Amniotic stem cell (primary cell): ENCODE measurements at regions not wholly inside any gene's neighbourhood (a gene's known extent, or its start where the extent isn't known, plus 50 kb on each side); places are given as distances from the start of the nearest gene placed in this dataset.
A peak's percentile ranks its signal among the peaks of the same experiment; 100 is the strongest.

Experiments
- DNase-seq: peaks from one replicate; lab custom pipeline; 2025; lab: John Stamatoyannopoulos, UW

GRCh38 chr11:92867913-92868619 lies 101.4 kb upstream of the MTNR1B start:
- no peak for DNase-seq

GRCh38 chr11:92869716-92870115 lies 99.7 kb upstream of the MTNR1B start:
- DNase-seq: no peak

GRCh38 chr11:92870196-92870832 lies 99.1 kb upstream of the MTNR1B start:
- no peak for DNase-seq

GRCh38 chr11:92873551-92873950 lies 95.9 kb upstream of the MTNR1B start:
- no peak for DNase-seq

- no peak for DNase-seq
Measured at GRCh38 chr11:92875473-92875872, 94.0 kb upstream of the MTNR1B start.

GRCh38 chr11:92879086-92879485 lies 90.4 kb upstream of the MTNR1B start:
- no peak for DNase-seq

- DNase-seq: no peak
Measured at GRCh38 chr11:92880381-92880780, 89.1 kb upstream of the MTNR1B start.

- no peak for DNase-seq
Measured at GRCh38 chr11:92881940-92882450, 87.5 kb upstream of the MTNR1B start.

- DNase-seq: no peak
Measured at GRCh38 chr11:92882828-92883611, 86.4 kb upstream of the MTNR1B start.

GRCh38 chr11:92885600-92885999 lies 83.9 kb upstream of the MTNR1B start:
- no peak for DNase-seq

- peak; percentile 6 for DNase-seq
Measured at GRCh38 chr11:92886243-92886905, 83.1 kb upstream of the MTNR1B start.

GRCh38 chr11:92888696-92889095 lies 80.8 kb upstream of the MTNR1B start:
- DNase-seq: no peak

GRCh38 chr11:92890846-92891245 lies 78.6 kb upstream of the MTNR1B start:
- no peak for DNase-seq

- DNase-seq: no peak
Measured at GRCh38 chr11:92892802-92893684, 76.4 kb upstream of the MTNR1B start.

GRCh38 chr11:92894197-92894596 lies 75.3 kb upstream of the MTNR1B start:
- DNase-seq: no peak

GRCh38 chr11:92897487-92897886 lies 72.0 kb upstream of the MTNR1B start:
- no peak for DNase-seq

- DNase-seq: no peak
Measured at GRCh38 chr11:92902417-92902816, 67.0 kb upstream of the MTNR1B start.

GRCh38 chr11:92907671-92908070 lies 61.8 kb upstream of the MTNR1B start:
- DNase-seq: no peak

- no peak for DNase-seq
Measured at GRCh38 chr11:92909214-92909613, 60.2 kb upstream of the MTNR1B start.

GRCh38 chr11:92911478-92911877 lies 58.0 kb upstream of the MTNR1B start:
- DNase-seq: no peak

GRCh38 chr11:92915551-92915950 lies 53.9 kb upstream of the MTNR1B start:
- no peak for DNase-seq
